Spleen (tissue), 11 donors: ENCODE measurements at regions not wholly inside any gene's neighbourhood (a gene's known extent, or its start where the extent isn't known, plus 50 kb on each side); places are given as distances from the start of the nearest gene placed in this dataset.

Experiments
- DNase-seq: peaks from one replicate; pipeline ENCODE4 v3.0.0-alpha.2; 2020
- H3K27ac ChIP-seq, 8 donors: fragments of 200-600 bp; sonication (generic) in 7 of 8; 1 replicate in 4 of 8; 2 replicates in 4 of 8; pipeline versions ENCODE4 v1.5.0 to v1.8.0; 2016 to 2021; ENCODE audit warnings: inconsistent platforms in 4 of 8, mild to moderate bottlenecking in 4 of 8, moderate library complexity in 1 of 8
- H3K27me3 ChIP-seq, 7 donors: fragments of 200-600 bp; sonication (generic) in 6 of 7; replicated peaks in 1 of 7; 1 replicate in 4 of 7; 2 replicates in 3 of 7; pipeline versions ENCODE4 v1.5.0 to v1.8.0; 2016 to 2021; ENCODE audit warnings: inconsistent platforms in 3 of 7, mild to moderate bottlenecking in 1 of 7
- H3K36me3 ChIP-seq, 6 donors: fragments of 200-600 bp; sonication (generic) in 5 of 6; 1 replicate in 4 of 6; 2 replicates in 2 of 6; pipeline versions ENCODE4 v1.5.0 to v1.8.0; 2016 to 2021; ENCODE audit warnings: inconsistent platforms in 2 of 6
- H3K4me1 ChIP-seq, 6 donors: fragments of 200-600 bp; sonication (generic) in 5 of 6; 1 replicate in 3 of 6; 2 replicates in 3 of 6; pipeline versions ENCODE4 v1.5.0 to v1.8.0; 2016 to 2021; ENCODE audit warnings: inconsistent platforms in 3 of 6
- H3K4me3 ChIP-seq, 8 donors: fragments of 200-600 bp; sonication (generic) in 7 of 8; 1 replicate in 4 of 8; 2 replicates in 4 of 8; pipeline versions ENCODE4 v1.5.0 to v1.8.0; 2016 to 2021; ENCODE audit warnings: inconsistent platforms in 4 of 8, mild to moderate bottlenecking in 4 of 8, moderate library complexity in 2 of 8
- H3K9me3 ChIP-seq, 8 donors: fragments of 200-600 bp; sonication (generic) in 7 of 8; 1 replicate in 4 of 8; 2 replicates in 4 of 8; pipeline versions ENCODE4 v1.5.0 to v1.8.0; 2016 to 2021; ENCODE audit warnings: inconsistent platforms in 4 of 8
- POLR2A ChIP-seq, 3 donors: fragments of 450-650 bp; IDR thresholded peaks; one replicate each; pipeline ENCODE4 v1.5.1; 2017; ENCODE audit warnings: antibody characterized with exemption in 3 of 3, mild to moderate bottlenecking in 1 of 3
- POLR2AphosphoS5 ChIP-seq, 3 donors: sonication (generic); formaldehyde crosslinking; IDR thresholded peaks; one replicate each; pipeline ENCODE4 v1.5.1; 2017; ENCODE audit warnings: antibody characterized with exemption in 3 of 3
- WGBS, 5 donors: extraction: QIAGEN DNeasy Blood & Tissue Kit in 3 of 5; methylation state at CpG; one replicate each; pipeline versions ENCODE4 v1.1.5 to v1.1.7; 2013 to 2018; 5-methylcytosine and 5-hydroxymethylcytosine counted together
- intact Hi-C: fragments of 100-400 bp; cut with DNase I; formaldehyde crosslinking; loops from one replicate; pipeline ENCODE4 v1.15.0; 2023; ENCODE audit warnings: low total_unique reads
- TF ChIP-seq, protein P1 (sequence below), 11 experiments: fragments of 200-600 bp in 7 of 11; fragments of 450-650 bp in 4 of 11; sonication (generic) in 4 of 11; IDR thresholded peaks in 8 of 11; conservative IDR thresholded peaks in 3 of 11; 1 replicate in 7 of 11; 2 replicates in 4 of 11; pipeline versions ENCODE4 v1.4.0 to v1.8.0; 2016 to 2021; ENCODE audit warnings: antibody characterized with exemption in 11 of 11, inconsistent platforms in 4 of 11, mild to moderate bottlenecking in 1 of 11
- donor health status: healthy with polysubstance abuse.
- donor health status: DM: no; HTN: no; CAD: no; lungs with moderate emphysema.
- donor health status: DM: no; HTN: no; CAD: no.
- donor health status: Bipolar disorder and iron deficiency.
- donor health status: healthy.
- donor health status: DM: no; HTN: no; CAD: no.
- donor health status: DM: yes; HTN: yes; CAD: no.

DNA sequence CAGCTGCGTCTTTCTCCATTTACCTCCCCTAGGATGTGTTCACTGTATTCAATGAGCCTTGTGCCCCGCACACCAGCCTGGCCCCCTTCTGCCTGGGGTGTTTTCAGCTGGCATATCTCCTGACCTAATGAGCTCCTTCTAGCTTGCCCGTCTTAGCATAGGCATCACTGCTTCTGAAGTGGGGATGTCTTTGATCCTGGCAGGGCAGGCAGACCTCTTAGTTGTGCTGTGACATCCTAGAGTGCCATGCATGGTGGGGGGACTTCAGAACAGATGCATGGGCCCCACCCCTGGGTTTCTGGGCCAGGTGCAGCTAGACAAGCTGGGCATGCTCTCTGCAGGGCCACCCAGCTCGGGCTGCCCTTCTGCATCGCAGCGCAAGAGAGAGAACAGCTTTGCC lies 172.7 kb downstream of the GADD45G start:
- H3K9me3 ChIP-seq, result no peaks in the 10 kb centered on the region
- 80 to 96% (median 86%) methylated on average over 6 of the region's 6 CpGs for WGBS, 5 donors
- no peak overlapping the region for H3K4me3 ChIP-seq
- no peak overlapping the region for H3K27ac ChIP-seq
- TF ChIP-seq POLR2A (IDR thresholded peaks at IDR 0.05), result no peak
- TF ChIP-seq POLR2AphosphoS5 (IDR thresholded peaks at IDR 0.05), result no peak
- TF ChIP-seq, protein P1, sequence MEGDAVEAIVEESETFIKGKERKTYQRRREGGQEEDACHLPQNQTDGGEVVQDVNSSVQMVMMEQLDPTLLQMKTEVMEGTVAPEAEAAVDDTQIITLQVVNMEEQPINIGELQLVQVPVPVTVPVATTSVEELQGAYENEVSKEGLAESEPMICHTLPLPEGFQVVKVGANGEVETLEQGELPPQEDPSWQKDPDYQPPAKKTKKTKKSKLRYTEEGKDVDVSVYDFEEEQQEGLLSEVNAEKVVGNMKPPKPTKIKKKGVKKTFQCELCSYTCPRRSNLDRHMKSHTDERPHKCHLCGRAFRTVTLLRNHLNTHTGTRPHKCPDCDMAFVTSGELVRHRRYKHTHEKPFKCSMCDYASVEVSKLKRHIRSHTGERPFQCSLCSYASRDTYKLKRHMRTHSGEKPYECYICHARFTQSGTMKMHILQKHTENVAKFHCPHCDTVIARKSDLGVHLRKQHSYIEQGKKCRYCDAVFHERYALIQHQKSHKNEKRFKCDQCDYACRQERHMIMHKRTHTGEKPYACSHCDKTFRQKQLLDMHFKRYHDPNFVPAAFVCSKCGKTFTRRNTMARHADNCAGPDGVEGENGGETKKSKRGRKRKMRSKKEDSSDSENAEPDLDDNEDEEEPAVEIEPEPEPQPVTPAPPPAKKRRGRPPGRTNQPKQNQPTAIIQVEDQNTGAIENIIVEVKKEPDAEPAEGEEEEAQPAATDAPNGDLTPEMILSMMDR (IDR thresholded peaks at IDR 0.05 in 8 of 11, conservative IDR thresholded peaks at IDR 0.05 in 3 of 11), result no peak
- peak; percentile 41 for DNase-seq
- intact Hi-C loops, result no loop called here
- H3K36me3 ChIP-seq, result no peaks in the 10 kb centered on the region
- peaks cover 0 to 16% (median 12%) of the 10 kb centered on the region in 6 donors for H3K4me1 ChIP-seq
- H3K27me3 ChIP-seq, result no peaks in the 10 kb centered on the region

DNA sequence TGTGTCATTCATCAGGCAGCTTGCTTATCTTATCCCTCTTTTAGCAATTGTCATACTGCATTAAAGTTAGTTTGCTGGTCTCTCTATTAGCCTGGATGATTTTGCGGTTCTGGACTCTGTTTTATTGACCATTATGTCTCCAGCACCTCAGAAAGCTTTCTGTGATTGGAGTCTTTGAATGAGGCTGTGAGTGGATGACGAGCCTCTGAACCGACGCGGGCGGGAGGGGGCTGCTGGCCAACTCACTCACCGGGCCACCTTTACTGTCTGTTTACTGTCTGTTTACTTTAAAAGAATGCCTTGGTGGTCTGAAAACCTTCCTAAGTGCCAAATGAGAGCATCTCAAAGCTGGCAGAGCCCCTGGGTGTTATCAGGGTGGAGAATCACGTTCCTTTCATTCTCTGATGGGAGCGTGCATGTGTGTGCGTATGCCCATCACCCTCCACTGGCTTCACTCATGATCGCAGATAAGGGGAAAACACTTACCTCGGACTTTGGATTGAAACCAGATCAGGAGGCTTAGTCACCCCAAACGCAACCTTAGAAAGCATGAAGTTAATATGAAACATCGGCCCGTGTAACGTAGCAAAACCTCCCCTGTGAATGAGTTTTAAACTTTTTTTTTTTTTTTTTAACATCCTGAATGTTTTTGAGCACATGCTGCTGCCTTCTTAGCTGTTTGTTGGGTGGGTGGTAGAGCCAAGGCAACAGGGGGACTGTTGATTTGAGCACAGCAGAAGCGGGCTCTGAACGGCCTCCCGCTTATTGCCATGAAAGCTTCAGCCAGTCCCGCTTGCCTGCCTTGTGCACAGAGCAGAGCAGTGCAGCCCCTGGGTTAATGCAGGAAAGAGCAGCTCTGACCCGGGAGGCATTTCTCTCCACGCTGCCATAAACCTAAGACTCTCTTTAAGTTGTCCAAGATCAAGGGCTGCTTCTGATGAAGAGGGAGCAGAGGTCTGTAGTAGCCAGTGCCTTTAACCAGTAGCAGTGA lies 173.6 kb downstream of the GADD45G start:
- 86 to 93% (median 91%) methylated on average over 22 of the region's 22 CpGs for WGBS, 5 donors
- peak; percentile 48 for DNase-seq
- no peaks in the 10 kb centered on the region for H3K36me3 ChIP-seq
- H3K9me3 ChIP-seq, result no peaks in the 10 kb centered on the region
- TF ChIP-seq POLR2AphosphoS5 (IDR thresholded peaks at IDR 0.05), result no peak
- TF ChIP-seq, protein P1 (IDR thresholded peaks at IDR 0.05 in 8 of 11, conservative IDR thresholded peaks at IDR 0.05 in 3 of 11), result no peak
- TF ChIP-seq POLR2A (IDR thresholded peaks at IDR 0.05), result no peak
- peaks cover 0 to 17% (median 12%) of the 10 kb centered on the region in 6 donors for H3K4me1 ChIP-seq
- H3K27me3 ChIP-seq, result no peaks in the 10 kb centered on the region
- H3K4me3 ChIP-seq, result no peak overlapping the region
- intact Hi-C loops, result no loop called here
- H3K27ac ChIP-seq, result no peak overlapping the region

DNA sequence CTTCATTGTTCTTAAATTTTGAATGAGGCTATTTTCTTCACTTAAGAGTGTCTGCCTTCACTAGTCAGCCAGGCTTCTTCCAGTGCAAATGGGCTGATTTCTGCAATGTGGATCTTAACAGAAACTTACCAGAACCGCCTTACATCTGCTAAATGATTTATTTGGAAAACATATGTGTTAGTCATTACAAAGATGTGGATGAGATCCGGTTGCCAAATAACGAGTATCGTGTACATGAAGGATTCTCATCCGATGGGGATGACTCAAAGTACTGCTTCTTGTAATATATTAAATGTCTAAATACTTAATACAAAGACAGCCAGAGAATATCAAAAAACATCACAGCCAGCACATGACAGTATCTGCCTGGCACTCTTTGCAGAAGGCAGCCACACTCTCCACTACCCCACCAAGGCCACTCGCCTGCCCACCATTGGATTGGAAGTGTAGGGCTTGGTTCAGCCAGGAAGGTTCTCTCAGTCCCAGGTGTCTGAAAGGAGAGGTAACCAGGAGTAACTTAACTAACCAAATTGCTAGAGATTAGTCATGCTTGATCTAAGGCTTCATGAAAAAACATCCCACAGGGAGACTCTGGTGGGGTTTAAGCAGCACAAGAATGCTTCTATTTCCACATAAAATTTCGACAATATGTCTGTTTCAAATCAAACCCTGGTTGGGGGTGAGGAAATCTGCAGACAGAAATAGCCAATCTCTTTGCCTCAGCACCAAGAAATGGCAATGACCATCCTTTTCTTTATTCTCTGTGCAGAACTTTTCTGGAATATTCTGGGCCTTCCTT lies 174.8 kb downstream of the GADD45G start:
- WGBS, 5 donors, result 84 to 96% (median 95%) methylated on average over 7 of the region's 7 CpGs
- Histone ChIP-seq H3K36me3 (no peaks in the 10 kb centered on the region), H3K27ac (no peak overlapping the region), H3K4me3 (no peak overlapping the region), H3K9me3 (no peaks in the 10 kb centered on the region), H3K27me3 (no peaks in the 10 kb centered on the region), H3K4me1 (peaks cover 0 to 17% (median 12%) of the 10 kb centered on the region in 6 donors)
- DNase-seq, result no peak
- intact Hi-C loops, result no loop called here
- TF ChIP-seq, protein P1 (IDR thresholded peaks at IDR 0.05 in 8 of 11, conservative IDR thresholded peaks at IDR 0.05 in 3 of 11), result no peak
- no peak for TF ChIP-seq POLR2A (IDR thresholded peaks at IDR 0.05)
- TF ChIP-seq POLR2AphosphoS5 (IDR thresholded peaks at IDR 0.05), result no peak
